Adipose tissue (tissue), 3 donors: ENCODE measurements at regions not wholly inside any gene's neighbourhood (a gene's known extent, or its start where the extent isn't known, plus 50 kb on each side); places are given as distances from the start of the nearest gene placed in this dataset.
"Not testable (repeated sequence)": the region's sequence is repeated elsewhere in the genome, so short reads cannot be mapped to it uniquely, and the experiment has no call there.

ENCODE experiments used
- H3K27ac ChIP-seq: one replicate; pipeline ENCODE4 v1.5.1; 2013; ENCODE audit warnings: low read depth, low read length
- WGBS, 3 donors: extraction: QIAGEN DNeasy Blood & Tissue Kit; methylation state at CpG; one replicate each; pipeline ENCODE4 v1.1.7; 2013; 5-methylcytosine and 5-hydroxymethylcytosine counted together
- donor health status: healthy with polysubstance abuse.
- donor health status: Bipolar disorder and iron deficiency.
- donor health status: healthy.

GRCh38 chr22:44633647-44634046 lies 68.4 kb upstream of the PRR5 start:
- 69 to 90% (median 82%) methylated on average over 4 of the region's 4 CpGs for WGBS, 3 donors
- H3K27ac ChIP-seq = no peak overlapping the region

- WGBS, 3 donors = 63 to 69% (median 65%) methylated on average over 7 of the region's 7 CpGs
- no peak overlapping the region for H3K27ac ChIP-seq
Measured at GRCh38 chr22:44632541-44633396, 69.2 kb upstream of the PRR5 start.

GRCh38 chr22:44630826-44631225 lies 71.2 kb upstream of the PRR5 start:
- 75 to 80% (median 79%) methylated on average over 3 of the region's 3 CpGs for WGBS, 3 donors
- no peak overlapping the region for H3K27ac ChIP-seq

DNA sequence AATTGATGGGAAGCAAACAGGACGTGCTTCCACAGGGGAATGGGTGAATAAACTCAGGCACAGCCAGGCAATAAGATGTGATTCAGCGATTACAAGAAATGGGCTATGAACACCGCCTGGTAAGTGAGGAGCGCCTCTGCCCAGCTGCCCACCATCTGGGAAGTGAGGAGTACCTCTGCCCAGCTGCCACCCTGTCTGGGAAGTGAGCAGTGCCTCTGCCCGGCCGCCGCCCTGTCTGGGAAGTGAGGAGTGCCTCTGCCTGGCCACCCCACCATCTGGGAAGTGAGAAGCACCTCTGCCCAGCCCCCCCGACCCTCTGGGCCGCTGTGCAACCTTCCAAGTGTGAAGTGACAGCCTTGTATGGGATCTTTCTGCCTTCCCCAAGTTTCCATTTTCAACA lies 73.2 kb upstream of the PRR5 start:
- no peak overlapping the region for H3K27ac ChIP-seq
- 77 to 87% (median 84%) methylated on average over 9 of the region's 9 CpGs for WGBS, 3 donors

- H3K27ac ChIP-seq = no peak overlapping the region
- WGBS, 3 donors = 57 to 85% (median 71%) methylated on average over 4 of the region's 4 CpGs
Measured at GRCh38 chr22:44628273-44628672, 73.7 kb upstream of the PRR5 start.

GRCh38 chr22:44627521-44628139 lies 74.4 kb upstream of the PRR5 start:
- 57 to 78% (median 77%) methylated on average over 19 of the region's 19 CpGs for WGBS, 3 donors
- no peak overlapping the region for H3K27ac ChIP-seq

DNA sequence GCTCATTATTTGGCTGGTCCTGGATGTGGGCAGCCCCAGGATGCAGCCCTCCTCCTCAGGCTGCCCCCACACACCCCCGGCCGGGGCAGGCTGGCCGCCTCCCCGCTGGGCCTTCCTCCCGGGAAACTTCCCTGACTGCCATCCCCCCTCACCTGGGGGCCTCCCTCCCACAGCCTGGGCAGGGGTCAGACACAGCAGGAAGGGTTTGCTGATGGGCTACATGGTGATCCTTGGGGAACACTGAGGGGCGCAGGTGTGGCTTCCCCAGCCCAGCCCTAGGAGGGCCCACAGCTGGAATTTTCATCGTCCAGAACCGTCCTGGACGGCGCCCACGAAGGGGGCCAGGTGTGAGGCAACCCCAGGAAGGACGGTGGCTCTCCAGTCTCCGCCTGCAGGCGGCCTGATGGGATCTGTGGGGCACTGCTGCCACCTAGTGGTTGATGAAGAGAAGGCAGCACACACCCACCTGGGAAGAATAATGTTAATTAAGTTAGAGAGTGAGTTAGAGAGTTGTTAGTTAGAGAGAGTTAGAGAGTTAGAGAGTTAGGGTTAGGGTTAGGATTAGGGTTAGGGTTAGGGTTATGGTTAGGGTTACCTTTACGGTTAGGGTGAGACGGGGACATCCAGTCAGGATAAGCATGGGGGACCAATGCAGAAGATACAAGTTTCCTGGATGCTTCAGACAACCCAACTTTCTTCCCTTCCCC lies 75.9 kb upstream of the PRR5 start:
- 4 to 7% (median 6%) methylated on average over 16 of the region's 16 CpGs for WGBS, 3 donors
- H3K27ac ChIP-seq = no peak overlapping the region

DNA sequence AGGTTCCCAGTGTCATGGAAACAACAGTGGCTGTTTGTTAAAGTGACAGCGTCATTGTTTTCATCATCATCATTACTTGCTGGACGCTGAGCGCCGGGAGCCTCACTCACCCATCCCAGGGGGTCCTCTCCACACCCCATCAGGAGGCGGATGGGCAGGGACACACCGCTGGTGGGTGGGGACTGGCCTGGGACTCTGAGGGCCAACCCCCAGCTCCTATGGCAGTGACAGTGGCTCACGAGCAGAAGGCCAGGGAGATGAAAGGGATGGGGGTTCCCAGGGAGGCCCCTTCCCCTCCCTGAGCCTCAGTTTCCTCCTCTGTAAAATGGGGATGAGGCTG lies 76.6 kb upstream of the PRR5 start:
- 63 to 87% (median 84%) methylated on average over 7 of the region's 7 CpGs for WGBS, 3 donors
- H3K27ac ChIP-seq = no peak overlapping the region

GRCh38 chr22:44624689-44625420 lies 77.1 kb upstream of the PRR5 start:
- H3K27ac ChIP-seq = no peak overlapping the region
- 63 to 85% (median 81%) methylated on average over 26 to 27 of the region's 27 CpGs for WGBS, 3 donors

DNA sequence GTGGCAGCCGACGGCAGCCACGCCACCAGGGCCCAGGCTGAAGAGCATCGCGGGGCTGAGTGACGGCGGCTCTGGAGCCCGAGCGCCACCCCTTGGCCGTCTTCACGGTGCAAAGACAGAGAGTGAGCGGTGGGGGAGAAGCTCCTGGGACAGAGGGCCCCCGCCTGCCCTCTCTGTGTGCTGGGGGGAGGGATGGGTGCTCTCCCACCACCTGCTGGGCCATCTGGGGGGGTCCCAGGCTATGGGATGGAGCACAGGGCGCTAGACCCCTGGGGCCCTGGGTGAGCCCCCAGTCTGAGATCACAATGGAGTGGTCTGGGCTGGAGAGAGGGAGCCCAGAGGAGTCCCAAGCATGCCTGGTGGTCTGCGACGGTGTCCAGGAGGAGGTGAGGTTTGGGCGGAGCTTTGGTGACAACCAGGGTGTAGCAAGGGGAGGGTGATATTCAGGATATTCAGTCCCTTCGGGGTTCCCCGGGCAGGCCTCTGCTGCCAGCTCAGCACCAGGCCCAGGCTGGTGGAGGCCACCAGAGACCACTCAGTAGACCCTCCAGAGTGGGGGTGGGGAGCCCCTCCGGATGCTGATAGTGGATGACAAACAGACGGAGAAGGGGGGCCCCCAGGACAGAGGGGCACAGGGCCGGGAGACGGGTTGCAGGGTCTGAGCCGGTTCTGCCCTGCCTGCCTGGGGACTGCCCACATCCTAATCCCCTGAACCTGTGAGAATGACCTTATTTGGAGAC lies 78.1 kb upstream of the PRR5 start:
- 35 to 59% (median 55%) methylated on average over 24 of the region's 24 CpGs for WGBS, 3 donors
- H3K27ac ChIP-seq = no peak overlapping the region

DNA sequence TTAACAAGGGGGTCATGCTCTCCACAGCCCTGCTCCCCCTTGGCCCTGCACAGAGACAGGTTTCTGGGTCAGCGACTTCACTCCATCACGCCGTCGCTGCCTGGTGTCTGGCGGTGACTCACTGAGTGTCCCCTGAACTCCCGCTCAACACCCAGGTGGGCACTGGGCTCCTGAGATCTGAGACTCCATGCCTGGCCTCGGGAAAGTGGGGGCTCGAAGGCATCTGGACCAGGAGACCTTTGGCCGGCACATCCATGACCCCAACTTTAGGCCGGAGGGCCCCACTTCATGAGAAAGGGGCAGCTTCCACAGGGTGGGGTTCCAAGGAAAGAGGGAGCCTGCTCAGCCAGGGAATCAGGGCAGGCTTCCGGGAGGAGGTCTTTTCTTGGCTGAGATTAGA lies 79.3 kb upstream of the PRR5 start:
- no peak overlapping the region for H3K27ac ChIP-seq
- 60 to 89% (median 86%) methylated on average over 11 of the region's 11 CpGs for WGBS, 3 donors

DNA sequence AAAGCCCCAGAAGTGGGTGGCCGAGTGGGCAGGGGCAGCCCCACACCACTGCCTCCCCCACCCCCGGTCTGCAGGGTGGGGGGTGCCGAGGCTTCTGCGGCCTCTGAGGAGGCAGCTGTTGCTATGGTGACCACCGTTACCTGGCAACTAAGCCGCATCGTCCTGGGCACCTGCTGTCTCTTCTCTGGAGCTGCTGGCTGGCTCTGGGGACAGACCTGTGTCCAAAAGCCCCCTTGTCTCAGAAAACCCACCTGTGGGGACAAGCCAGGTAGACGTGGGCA lies 79.9 kb upstream of the PRR5 start:
- WGBS, 3 donors = 29 to 49% (median 44%) methylated on average over 8 of the region's 8 CpGs
- no peak overlapping the region for H3K27ac ChIP-seq

DNA sequence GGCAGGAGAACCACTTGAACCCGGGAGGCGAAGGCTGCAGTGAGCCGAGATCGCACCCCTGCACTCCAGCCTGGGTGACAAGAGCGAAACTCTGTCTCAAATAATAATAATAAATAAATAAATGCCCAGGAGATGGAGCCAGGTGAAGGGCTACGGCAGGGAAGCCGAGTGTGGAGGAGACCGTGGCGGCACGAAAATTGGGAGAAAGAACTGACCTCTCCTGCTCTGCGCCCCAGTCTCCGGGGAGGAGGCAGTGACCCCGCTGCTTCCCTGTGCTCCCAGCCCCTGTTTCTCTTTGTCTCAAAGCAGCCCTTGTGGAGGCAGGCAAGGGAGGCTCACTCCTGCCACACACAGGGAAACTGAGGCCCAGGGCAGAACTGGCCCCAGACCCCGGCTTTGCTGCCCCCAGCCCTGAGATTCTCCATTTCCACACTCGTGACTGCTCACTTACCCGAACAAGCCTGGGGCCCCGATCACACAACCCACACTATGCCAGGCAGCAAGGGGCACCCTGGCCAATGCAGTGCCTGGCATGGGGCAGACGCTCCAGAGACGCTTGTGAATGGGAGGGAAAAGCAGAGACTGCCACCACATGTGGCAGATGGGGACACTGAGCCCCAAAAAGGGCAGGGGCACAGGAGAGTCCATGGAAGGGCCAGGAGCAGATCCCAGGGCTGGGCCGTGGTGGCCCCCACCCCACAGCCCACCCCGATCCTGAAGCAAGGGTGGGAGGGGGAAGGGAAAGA lies 80.4 kb upstream of the PRR5 start:
- H3K27ac ChIP-seq = no peak overlapping the region
- WGBS, 3 donors = 72 to 85% (median 83%) methylated on average over 20 to 21 of the region's 21 CpGs

DNA sequence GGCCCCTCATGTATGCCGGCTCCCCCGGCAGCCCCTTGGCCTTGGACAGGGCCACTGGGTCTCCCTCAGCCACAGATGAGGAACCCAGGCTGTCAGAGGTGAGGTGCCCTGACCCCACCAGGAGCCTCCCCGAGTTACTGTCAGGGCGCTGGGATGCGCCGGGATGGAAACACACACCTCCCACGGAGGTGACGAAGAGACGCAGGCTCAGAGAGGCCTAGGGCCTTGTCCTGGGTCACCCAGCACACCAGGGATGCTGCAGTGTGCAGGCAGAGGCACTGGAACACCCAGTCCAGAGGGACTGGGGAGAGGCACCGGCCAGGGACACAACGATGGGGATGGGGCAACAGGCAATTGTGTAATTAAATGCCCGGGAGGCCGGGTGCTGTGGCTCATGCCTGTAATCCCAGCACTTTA lies 81.2 kb upstream of the PRR5 start:
- no peak overlapping the region for H3K27ac ChIP-seq
- 43 to 54% (median 51%) methylated on average over 13 of the region's 13 CpGs for WGBS, 3 donors

DNA sequence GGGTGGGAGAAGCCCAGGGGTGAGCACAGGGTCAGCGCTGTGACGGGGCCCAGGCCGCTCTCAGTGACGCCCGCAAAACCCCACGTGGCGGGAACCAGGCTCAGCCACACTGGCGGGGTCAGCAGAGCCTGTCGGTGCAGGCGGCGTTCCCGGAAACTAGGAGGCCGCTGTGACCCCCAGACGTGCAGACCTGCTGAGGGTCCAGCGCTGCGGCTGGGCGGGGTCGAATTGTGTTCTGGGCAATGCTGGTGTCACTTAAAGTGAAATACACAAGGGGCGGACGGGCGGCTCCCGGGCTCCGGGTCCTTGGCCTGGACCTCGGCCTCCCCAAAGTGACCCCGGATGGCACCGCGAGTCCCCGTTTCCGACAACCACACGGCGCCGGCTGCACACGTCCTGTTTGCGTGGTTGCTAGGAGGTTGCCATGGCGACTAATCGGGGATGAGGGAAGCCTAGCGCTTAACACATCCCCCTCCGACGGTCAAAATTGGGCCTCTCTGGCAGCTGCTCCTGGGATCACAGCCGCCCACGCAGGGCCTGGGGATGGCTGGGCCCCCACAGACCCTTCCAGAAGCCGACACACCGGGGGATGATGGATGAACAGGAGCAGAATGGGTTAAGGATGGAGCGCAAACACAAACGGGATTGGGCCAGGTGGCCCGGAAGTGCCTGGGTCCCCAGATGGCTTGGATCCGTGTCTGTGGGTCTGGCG lies 81.7 kb upstream of the PRR5 start:
- 5 to 7% (median 6%) methylated on average over 45 to 48 of the region's 48 CpGs for WGBS, 3 donors
- no peak overlapping the region for H3K27ac ChIP-seq

GRCh38 chr22:44619560-44620128 lies 82.4 kb upstream of the PRR5 start:
- H3K27ac ChIP-seq = not testable (repeated sequence)
- 61 to 64% (median 63%) methylated on average over 15 to 16 of the region's 16 CpGs for WGBS, 3 donors

- H3K27ac ChIP-seq = not testable (repeated sequence)
- 88 to 96% (median 88%) methylated on average over 6 of the region's 6 CpGs for WGBS, 3 donors
Measured at GRCh38 chr22:44618910-44619309, 83.1 kb upstream of the PRR5 start.
